ENCODE measurements at regions not wholly inside any gene's neighbourhood (a gene's known extent, or its start where the extent isn't known, plus 50 kb on each side); places are given as distances from the start of the nearest gene placed in this dataset.

DNA sequence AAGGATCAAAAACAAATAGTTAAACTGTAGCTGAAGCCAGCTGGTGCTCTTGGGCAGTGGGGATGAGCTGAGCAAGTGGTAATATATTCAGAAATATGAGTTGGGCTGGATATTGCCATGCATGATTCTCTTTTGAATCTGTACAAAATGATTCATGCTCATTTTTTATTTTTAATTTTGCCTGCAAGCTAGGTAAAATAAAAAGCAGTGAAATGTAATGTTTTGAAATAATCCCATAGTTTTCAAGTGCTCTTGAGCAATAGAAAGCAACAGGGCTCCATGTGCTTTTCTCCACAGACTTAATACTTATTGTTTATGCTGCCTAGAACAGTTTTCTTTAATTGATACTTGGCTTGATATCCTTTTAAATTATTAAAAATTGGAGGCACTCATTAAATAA lies 489.3 kb downstream of the TLE4 start:
- peaks cover 7% of the 10 kb centered on the region for H3K36me3 Mint-ChIP-seq (ENCODE audit: low read depth)
- peak overlapping the region in 2 of 3 experiments; percentile 45 to 70 for H3K27ac Mint-ChIP-seq
- H3K4me1 Mint-ChIP-seq = peaks cover 26% of the 10 kb centered on the region
- no peak overlapping the region for H3K4me3 Mint-ChIP-seq
- TF ChIP-seq, protein P1, sequence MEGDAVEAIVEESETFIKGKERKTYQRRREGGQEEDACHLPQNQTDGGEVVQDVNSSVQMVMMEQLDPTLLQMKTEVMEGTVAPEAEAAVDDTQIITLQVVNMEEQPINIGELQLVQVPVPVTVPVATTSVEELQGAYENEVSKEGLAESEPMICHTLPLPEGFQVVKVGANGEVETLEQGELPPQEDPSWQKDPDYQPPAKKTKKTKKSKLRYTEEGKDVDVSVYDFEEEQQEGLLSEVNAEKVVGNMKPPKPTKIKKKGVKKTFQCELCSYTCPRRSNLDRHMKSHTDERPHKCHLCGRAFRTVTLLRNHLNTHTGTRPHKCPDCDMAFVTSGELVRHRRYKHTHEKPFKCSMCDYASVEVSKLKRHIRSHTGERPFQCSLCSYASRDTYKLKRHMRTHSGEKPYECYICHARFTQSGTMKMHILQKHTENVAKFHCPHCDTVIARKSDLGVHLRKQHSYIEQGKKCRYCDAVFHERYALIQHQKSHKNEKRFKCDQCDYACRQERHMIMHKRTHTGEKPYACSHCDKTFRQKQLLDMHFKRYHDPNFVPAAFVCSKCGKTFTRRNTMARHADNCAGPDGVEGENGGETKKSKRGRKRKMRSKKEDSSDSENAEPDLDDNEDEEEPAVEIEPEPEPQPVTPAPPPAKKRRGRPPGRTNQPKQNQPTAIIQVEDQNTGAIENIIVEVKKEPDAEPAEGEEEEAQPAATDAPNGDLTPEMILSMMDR (IDR thresholded peaks at IDR 0.05; ENCODE audit: unreplicated experiment in 3 of 3) = no peak
- H3K27me3 Mint-ChIP-seq (ENCODE audit: low read depth) = peaks cover 29% of the 10 kb centered on the region
- H3K9me3 Mint-ChIP-seq = peaks cover 16% of the 10 kb centered on the region

DNA sequence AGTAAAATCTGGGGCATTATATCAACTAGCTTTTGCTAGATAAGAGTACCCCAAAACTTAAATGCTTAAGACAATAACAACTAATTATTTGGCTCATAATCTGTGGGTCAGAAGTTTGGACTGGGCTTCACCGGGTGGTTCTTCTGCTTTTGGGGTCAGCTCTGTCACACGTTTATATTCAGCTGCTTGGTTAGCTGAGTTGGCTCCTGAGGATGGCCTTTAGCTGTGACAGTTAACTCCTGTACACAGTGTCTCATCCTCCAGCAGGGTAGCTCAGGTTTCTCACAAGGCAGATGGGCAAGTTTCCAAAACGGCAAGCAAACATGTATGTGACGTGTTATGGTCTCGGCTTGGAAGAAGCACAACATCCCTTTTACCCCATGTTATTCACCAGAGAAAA lies 488.2 kb downstream of the TLE4 start:
- no peak overlapping the region for H3K27ac Mint-ChIP-seq
- TF ChIP-seq, protein P1 (IDR thresholded peaks at IDR 0.05; ENCODE audit: unreplicated experiment in 3 of 3) = no peak
- H3K4me1 Mint-ChIP-seq = peaks cover 26% of the 10 kb centered on the region
- peaks cover 7% of the 10 kb centered on the region for H3K36me3 Mint-ChIP-seq (ENCODE audit: low read depth)
- peaks cover 18% of the 10 kb centered on the region for H3K9me3 Mint-ChIP-seq
- H3K4me3 Mint-ChIP-seq = no peak overlapping the region
- H3K27me3 Mint-ChIP-seq (ENCODE audit: low read depth) = peaks cover 20% of the 10 kb centered on the region

DNA sequence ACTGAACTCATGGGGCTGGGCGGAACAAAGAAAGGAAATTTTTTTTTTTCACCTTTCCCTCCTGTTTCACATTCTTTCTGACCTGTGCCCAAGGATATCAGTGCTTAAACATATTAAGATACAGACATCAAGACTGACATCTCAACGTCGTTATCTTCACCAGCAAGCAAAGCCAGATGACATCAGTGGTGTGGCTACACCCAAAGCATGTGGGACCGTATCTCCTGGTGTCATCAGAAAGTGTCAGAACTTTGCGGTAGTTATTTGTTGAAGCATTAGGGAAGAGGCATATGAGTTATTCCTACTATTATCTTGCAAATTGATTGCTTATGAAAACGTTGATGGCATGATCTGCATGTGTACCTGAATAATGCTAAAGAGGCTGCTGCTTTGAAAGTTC lies 487.4 kb downstream of the TLE4 start:
- Mint-ChIP-seq H3K4me3 (no peak overlapping the region), H3K36me3 (ENCODE audit: low read depth) (peaks cover 7% of the 10 kb centered on the region), H3K27ac (no peak overlapping the region), H3K27me3 (ENCODE audit: low read depth) (peaks cover 15% of the 10 kb centered on the region), H3K4me1 (peaks cover 24% of the 10 kb centered on the region), H3K9me3 (peaks cover 18% of the 10 kb centered on the region)
- TF ChIP-seq, protein P1 (IDR thresholded peaks at IDR 0.05; ENCODE audit: unreplicated experiment in 3 of 3) = no peak

DNA sequence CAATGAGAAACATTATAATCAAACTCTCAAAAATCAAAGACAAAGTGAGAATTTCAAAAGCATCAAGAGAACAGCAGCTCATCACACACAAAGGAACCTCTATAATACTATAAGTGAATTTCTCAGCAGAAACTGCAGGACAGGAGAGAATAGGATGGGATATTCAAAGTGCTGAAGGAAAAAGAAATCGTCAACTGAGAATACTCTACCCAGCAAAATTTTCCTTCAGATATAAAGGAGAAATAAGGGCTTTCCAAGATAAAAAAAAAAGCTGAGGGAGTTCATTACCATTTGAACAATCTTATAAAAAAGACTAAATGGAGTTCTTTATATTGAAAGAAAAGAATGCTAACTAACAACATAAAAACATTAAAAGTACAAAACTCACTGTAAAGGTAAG lies 481.1 kb downstream of the TLE4 start:
- Mint-ChIP-seq H3K27ac (no peak overlapping the region), H3K9me3 (peaks cover 29% of the 10 kb centered on the region), H3K4me3 (no peak overlapping the region), H3K4me1 (no peaks in the 10 kb centered on the region), H3K27me3 (ENCODE audit: low read depth) (no peaks in the 10 kb centered on the region), H3K36me3 (ENCODE audit: low read depth) (peaks cover 18% of the 10 kb centered on the region)
- TF ChIP-seq, protein P1 (IDR thresholded peaks at IDR 0.05; ENCODE audit: unreplicated experiment in 3 of 3) = no peak

DNA sequence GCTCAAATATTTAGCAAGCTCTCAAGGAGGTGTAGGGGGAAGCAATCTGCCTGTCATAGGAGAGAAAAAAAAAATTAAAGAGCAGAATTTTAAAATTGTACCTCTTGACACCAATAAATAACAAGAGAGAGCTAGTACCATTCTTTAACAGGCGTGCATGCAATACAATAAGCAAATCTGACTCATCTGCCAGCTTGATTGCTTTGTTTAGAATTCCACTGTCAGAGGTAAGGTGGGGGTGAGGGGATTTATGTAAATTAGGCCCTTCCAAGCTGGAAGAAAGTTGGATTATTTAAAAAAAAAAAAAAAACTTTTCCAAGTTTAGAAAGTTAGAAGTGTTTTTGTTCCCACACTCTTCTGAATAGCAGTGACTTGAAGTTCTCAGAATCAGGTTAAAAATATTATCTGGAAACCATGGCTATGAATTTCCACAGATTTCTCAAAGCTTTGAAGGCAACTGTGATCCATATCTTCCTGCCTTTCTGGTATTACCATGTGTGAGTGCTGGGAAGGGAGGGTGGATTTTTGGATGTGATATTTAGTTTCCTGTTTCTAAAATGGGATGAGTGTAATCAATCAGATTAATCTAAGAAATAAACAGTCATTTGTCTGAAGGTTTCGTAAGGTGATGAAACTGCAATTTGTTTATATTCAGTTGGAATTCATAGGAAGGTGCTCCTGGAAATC lies 477.5 kb downstream of the TLE4 start:
- H3K27me3 Mint-ChIP-seq (ENCODE audit: low read depth) = no peaks in the 10 kb centered on the region
- H3K27ac Mint-ChIP-seq = no peak overlapping the region
- peaks cover 18% of the 10 kb centered on the region for H3K36me3 Mint-ChIP-seq (ENCODE audit: low read depth)
- H3K4me3 Mint-ChIP-seq = no peak overlapping the region
- H3K9me3 Mint-ChIP-seq = peaks cover 19% of the 10 kb centered on the region
- no peaks in the 10 kb centered on the region for H3K4me1 Mint-ChIP-seq
- TF ChIP-seq, protein P1 (IDR thresholded peaks at IDR 0.05; ENCODE audit: unreplicated experiment in 3 of 3) = no peak

DNA sequence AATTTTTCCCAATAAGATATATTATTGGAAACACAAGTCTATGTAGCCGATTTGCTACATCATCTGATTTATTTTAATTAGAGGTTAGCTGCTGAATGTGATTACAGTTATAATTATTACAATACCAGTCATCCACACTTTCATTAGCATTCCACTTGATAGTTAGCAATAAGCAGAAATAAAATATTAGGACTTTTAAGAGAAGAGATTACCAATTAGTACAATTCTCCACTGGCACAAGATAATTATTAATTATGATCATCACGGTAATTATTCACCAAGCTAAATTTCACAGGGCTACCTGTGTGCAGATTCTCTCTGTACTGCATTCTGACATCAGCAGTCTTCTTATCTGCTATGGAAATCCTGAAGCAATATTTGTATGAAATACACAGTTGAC lies 474.7 kb downstream of the TLE4 start:
- Mint-ChIP-seq H3K27me3 (ENCODE audit: low read depth) (no peaks in the 10 kb centered on the region), H3K4me1 (no peaks in the 10 kb centered on the region), H3K27ac (no peak overlapping the region), H3K36me3 (ENCODE audit: low read depth) (peaks cover 3% of the 10 kb centered on the region), H3K9me3 (peaks cover 2% of the 10 kb centered on the region), H3K4me3 (no peak overlapping the region)
- TF ChIP-seq, protein P1 (IDR thresholded peaks at IDR 0.05; ENCODE audit: unreplicated experiment in 3 of 3) = no peak
